GM18507 (cell line): ENCODE measurements at regions not wholly inside any gene's neighbourhood (a gene's known extent, or its start where the extent isn't known, plus 50 kb on each side); places are given as distances from the start of the nearest gene placed in this dataset.
A peak's percentile ranks its signal among the peaks of the same experiment; 100 is the strongest.

Source experiments
- DNase-seq: peaks from one replicate; pipeline ENCODE4 v3.0.0; 2011; ENCODE audit warnings: low read depth; ENCODE audit not compliant: insufficient read length; ENCODE audit errors: extremely low spot score
- FAIRE-seq: peaks from 2 replicates; lab custom pipeline; 2011; peaks lifted over from hg19 to GRCh38; lab: Jason Lieb, UNC

DNA sequence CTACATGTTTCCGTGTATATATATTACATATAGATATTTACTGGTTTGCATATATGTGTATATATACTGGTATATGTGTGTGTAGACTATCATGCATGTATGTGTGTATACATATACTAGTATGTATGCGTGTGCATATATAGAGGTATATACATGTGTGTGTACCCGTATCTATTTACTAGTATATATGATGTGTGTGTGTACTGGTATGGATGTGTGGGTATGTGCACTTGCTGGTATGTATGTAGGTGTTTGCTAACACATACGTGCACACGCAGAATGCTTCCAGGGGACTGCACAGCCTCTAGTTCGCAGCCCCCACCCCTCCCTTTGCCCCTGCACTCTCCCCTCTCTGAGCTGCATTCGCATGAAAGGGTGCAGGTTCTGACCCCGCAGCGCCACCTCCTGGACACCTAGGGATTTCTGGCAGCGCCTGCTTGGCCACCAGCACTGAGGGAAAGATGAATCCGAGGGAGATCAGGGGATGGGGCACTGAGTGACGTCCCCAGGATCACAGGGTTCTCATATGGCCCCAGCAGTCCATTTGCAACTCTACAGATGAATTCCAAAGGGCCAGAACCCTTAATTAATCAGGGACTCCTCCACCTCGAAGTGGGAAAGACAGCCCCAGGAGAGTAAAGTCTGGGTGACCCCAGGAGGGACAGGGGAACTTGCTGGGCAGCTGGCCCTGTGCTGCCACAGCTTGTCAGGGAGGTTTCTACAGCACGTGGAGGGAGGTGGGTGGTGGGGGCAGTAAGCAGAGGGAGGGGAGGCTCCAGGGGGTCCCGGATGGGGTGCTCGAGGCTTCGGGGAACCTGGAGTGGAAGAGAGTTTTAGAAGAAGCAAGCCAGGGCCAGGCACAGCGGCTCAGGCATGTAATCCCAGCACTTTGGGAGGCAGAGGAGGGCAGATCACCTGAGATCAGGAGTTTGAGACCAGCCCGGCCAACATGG is 66.8 kb upstream of the ASAP2 start:
- DNase-seq = peak; percentile 42
- FAIRE-seq = peak; percentile 41

DNA sequence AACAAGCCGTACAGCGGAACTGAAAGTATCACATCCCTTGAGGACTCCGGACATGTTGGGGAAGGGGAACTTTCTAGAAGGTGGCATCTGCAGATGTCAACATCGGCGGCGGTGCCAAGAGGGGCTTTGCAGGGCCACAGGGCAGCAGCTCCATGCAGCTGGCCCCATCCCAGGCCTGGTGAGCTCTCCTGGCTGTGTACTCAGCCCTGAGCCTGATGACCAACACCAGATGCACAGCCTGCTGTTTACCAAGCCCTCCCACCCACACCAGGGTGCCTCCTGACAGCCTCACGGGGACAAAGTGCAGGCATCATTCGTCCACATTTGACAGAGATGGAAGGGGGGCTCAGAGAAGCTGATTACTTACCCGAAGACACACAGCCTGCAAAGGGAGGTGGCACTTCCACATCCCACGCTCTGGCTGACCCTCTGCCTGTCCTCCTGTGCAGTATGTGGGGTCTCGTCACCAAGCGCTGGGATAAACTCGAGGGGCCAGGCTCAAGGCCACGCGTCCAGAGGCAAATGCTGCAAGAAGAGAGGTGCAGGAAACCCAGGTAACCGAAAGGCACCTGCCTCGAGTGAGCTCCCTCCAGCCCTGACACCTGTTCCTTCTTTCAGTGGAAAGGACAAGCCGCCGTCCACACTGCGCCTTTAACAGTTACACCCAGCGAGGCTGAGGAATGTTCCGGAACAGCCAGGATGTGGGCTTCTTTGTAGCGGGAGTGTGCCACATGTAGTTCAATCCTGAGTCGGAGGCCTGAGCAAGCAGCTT is 69.0 kb upstream of the ASAP2 start:
- no peak for FAIRE-seq
- DNase-seq = no peak

DNA sequence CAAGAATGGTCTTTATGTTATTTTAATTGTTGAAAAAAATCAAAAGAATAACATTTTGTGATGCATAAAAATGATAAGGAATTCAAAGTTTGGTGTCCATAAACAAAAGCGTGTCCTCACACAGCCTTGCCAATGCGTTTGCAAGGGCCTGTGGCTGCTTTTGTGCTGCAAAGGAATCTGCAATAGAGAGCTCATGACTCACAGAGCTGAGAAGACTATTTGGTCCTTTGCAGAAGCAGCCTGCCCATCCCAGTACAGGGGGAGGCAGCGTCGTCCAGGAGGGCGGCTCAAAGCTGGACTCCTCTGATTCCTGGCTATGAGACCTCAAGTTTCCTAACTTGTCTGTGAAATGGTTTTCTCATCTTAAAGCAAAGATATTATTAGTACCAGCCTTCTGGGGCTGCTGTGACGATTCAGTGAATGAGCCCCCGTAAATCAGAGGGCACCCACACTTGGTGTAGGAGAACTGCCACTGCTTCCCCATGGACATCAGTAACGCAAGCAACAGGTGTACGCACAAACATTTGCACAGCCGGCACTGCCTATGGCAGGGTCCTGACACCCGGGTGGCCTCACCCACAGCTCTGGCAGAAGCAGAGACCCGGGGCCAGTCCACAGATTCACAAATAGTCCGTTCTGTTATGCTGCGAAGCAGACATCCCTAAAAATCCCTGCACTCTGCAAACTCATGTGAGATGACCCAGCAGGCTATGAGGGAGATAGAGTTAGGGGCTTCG is 70.6 kb upstream of the ASAP2 start:
- DNase-seq (no peak), FAIRE-seq (no peak)

DNA sequence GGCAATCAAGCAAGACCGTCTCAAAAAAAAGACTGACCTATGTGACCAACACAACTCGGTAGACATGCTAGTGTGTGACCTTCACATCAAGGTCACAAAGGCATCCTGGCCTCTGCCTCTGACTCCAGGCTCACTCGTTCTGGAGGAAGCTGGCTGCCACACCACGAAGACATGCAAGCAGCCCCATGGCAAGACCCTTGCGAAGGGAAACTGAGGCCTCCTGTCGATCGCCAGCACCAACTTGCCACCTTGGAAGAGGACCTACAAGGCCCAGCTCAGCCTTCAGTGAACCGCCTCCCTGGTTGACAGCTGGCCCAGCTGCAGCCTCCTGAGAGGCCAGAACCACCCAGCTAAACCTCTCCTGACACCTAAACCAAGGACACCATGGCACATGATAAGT is 79.3 kb upstream of the ASAP2 start:
- no peak for DNase-seq
- no peak for FAIRE-seq

DNA sequence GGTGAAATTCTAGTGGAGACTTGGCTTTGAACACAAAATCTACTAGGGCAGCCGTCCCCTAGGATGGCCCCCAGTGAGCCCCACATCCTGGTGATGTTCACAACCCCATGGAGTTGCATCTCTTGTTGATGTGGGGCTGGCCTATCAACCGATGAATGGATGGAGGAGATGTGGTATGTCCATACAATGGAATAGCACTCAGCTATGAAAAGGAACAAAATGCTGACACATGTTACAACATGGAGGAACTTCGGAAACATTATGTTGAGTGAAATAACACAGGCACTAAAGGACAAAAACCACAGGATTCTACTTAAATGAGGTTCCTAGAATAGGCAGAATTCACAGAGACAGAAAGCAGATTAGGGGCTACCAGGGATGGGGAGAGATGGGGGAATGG is 80.1 kb upstream of the ASAP2 start:
- no peak for FAIRE-seq

DNA sequence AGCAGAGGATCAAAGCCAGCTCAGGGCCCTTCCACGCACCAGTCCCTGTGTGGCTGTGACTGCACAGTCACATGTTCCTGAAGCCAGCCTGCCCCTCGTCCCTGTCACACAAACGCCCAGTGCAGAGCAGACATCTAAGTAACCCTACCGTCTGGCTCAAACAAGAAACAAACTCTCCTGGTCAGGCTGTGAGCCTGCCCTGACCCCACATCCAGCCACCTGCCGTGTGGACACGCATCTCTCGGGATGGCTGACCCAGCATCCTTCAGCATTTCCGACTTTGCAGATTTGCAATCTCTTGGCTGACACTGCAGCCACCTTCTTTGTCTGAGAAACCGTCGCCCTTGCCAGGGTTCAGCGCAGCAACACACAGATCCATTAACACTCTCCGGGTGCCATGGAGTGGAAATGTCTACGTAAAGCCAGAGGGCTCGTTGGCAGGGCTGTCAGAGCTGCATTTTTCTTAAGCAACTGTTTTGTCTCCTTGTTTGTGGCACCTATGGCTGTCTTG is 82.3 kb upstream of the ASAP2 start:
- FAIRE-seq = no peak

More for the DNA sequence above, 80.1 kb upstream of the ASAP2 start:
- DNase-seq = no peak

DNA sequence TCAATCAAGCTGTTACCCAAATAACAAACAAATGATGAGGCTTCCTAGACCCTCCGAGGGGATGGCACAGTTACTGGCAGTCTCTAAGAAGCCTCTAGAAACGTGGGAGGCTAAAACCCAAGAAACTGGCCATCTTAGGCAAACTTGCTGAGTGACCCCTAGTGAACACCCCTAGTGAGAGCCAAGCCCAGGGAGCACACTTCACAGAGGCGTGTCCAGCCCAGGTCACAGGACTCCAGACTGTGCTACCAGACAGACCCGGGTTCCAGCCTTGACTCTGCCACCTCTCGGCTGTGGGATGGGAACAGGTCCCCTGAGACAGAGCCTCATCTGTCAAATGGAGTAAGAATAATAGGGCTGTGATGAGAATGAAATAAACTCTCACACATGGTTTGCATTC is 83.5 kb upstream of the ASAP2 start:
- no peak for DNase-seq
- FAIRE-seq = no peak

More for the DNA sequence above, 82.3 kb upstream of the ASAP2 start:
- no peak for DNase-seq

DNA sequence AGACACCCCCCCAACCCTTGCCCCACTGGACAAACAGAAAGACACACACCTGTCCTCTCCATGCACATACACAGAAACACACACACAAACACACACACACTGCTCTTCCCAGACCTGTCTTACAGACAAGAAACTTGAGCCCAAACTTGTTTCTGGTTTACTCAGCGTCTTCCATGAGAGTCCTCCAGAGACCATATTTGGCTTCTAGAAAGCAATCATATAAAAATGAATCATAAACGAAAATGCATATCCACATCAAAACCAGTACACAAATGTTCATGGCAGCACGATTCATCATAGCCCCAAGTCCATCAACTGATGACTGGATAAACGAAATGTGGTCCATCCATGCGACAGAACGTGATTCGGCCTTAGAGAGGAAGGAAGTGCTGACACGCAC is 84.2 kb upstream of the ASAP2 start:
- FAIRE-seq = no peak
- DNase-seq = no peak

DNA sequence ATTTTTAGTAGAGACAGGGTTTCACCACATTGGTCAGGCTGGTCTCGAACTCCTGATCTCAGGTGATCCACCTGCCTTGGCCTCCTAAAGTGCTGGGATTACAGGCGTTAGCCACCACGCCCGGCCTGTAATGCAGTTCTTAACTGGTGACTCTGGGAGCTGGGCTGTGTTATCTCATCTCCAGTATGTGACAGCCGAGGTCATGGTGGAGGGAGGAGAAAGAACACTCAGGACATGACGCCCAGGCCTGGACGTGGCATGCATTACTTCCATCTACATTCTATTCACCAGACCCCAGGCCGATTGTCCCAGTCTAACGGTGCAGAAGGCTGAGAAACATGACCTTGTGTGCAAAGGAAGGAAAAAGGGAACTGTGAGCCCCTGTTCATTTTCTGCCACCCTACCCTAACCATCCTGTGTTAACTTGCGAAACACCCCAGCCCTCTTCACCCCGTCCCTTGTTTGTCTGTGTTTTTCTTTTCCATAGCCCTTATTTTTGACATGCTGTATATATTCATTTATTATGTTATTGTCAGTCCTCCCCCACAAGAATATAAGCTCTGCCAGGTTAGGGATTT is 88.1 kb upstream of the ASAP2 start:
- FAIRE-seq (no peak), DNase-seq (no peak)

DNA sequence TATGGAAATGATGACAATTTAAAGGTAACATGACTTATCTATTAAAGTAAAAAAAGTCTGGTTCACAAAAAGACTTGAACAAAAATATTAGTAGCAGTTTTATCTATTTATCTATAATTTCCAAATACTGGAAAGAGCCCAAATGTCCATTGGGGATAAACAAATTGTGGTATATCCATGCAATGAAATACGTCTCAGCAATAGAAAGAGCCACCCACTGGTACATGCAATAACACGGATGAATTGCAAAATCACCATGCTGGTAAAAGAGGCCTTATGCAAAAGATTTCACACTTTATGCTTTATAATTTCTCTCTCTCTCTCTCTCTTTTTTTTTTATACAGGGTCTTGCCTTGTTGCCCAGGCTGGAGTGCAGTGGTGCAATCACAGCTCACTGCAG is 91.4 kb upstream of the ASAP2 start:
- DNase-seq (no peak), FAIRE-seq (no peak)

DNA sequence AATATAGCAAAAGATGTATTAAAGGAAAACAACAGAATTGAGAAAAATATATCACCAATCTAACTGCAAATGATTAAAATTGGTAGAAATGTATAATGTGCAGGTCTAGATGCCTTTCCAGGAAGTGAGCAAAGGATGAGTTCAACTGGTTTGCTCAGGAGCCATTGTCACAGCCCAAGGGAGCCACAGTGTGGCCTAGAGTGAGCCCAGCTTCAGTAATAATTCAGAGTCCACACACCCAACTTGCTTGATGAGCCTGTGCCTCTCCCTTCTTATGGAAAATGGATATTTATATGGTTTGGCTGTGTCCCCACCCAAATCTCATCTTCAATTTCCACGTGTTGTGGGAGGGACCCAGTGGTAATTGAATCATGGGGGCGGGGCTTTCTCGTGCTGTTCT is 92.2 kb upstream of the ASAP2 start:
- DNase-seq = no peak
- no peak for FAIRE-seq

DNA sequence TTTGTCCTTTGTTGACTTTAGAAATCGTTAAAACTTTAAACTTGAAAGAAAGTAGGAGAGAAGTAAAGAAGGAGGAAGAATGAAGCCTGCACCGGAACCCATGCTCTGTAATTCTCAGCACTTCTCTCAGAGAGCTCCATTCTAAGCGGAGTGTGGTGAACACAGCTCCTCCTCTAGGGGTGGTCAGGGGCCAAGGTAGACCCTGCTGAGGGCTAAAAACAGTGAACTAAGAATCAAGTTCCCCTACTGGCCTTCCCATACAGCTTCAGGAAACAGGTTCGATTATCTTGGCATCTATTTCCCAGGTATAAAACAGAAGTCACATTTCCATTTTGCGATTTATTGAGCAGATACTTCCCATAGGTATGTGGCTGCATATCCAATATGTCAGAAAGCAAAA is 92.7 kb upstream of the ASAP2 start:
- DNase-seq (no peak), FAIRE-seq (no peak)

DNA sequence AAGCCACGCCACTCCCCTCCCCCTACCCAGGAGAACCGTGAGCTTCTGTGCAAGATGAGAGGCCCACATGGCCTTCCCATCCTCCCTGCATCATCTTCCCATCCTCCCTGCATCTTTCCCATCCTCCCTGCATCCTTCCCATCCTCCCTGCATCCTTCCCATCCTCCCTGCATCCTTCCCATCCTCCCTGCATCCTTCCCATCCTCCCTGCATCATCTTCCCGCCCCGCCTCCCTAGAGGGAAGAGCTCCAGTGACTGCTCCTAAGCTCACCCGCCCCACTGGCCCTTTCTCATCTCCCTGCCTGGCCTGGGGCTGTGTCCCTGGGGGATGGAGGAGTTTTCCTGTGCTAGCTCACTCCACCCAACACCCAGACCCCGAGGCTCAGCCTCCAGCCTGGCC is 93.3 kb upstream of the ASAP2 start:
- FAIRE-seq (no peak), DNase-seq (no peak)

DNA sequence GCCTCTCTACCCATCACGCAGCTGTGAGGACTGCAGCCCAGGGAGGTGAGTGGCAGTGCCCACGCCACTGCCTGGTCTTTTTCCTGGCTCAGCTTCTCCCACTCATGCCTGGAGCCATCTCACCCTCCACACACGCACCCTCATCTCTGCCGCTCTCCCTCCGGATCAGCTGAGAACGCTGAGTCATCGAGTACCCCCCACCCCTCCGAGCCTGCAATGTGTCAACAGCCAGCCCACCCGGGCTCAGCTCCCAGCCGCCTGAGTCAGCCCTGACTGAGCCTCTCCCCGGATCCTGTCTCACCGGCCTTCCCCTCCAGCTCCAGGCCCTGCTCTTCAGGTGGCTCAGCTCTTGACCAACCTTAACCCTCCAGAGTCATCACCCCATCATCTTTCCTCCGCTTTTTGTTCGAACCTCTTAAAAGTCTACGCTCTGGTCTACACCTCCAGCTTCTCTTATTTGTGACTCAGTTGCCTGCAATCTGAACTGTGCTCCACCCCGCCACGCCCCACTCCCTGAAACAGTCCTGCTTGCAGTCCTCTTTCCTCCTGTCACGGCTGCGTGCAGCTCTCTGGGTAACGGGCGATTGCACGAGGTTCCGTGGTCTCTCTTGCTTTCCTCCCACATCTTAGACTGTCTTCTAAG is 94.4 kb upstream of the ASAP2 start:
- DNase-seq (no peak), FAIRE-seq (no peak)

DNA sequence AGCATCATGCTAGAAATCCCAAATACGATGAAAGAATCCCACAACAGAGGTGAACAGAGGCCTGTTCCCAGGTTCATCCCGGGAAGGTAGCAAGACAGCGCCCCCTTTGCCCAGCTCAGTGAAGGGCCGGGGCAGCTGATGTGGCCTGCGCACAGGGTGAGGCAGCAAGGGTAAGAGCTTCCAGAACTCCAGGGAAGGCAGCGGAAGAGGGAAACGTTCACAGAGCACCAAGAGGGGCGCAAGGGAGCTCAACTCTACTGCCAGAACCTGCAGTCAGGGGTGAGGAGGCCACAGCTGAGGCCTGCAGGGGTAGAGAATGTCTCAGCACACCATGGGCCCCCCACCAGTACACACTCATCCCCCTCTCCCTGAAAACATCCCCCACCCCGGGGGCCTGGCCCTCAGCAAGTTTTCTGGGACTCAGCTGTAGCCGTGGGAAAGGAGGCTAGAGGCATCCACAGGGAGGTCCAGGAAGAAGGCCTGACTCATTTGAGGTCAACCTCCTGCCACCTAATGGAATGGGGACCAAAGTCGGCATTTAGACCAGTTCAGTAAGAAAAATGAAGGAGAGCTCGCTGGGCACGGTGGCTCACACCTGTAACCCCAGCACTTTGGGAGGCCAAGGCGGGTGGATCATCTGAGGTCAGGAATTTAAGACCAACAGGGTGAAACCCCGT is 95.6 kb upstream of the ASAP2 start:
- no peak for DNase-seq
- no peak for FAIRE-seq

DNA sequence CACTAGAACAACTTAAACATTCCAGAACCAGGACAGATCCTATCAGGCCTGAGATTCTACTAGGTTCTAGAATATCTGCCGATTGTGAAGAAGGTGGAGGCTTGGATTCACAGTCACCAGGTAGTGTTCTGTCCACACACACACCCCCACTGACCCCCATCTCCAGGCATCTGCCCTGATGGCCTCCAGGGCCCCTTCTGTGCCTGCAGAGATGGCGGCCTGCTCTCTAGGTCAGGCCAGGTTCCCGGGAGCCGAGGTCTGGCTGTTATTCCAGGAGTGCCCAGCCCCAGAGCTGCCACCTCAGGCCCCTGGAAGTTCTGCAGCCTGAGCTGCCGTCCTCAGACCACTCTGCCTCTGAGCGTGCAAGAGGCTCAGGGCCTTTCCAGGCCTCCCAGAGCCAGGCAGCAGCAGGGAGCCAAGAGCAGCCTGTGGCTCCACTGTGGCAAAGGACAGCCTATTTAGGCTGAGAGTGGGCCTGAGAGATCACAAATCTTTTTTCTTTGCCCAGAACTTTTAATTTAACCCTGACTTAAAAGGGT is 96.2 kb upstream of the ASAP2 start:
- FAIRE-seq = no peak
- no peak for DNase-seq

DNA sequence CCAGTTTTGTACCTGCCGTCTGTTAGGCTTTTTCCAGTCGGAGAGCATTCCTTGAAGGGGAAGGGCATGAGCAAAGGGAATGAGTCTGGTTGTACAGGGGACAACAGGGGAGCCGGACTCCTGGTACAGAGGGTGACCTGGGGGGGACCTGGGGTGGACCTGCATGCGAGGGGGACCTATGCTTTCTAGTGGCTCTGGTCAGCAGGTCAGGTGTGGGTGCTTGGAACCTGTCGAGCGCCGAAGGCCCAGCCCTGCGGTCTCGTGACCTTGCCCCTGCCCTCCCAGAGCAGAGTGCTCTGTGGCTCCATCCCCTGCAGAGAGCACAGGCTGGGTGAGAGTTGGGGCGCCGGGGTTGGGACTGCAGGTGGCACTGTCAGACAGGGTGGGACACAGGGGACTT is 96.7 kb upstream of the ASAP2 start:
- FAIRE-seq (no peak), DNase-seq (no peak)

DNA sequence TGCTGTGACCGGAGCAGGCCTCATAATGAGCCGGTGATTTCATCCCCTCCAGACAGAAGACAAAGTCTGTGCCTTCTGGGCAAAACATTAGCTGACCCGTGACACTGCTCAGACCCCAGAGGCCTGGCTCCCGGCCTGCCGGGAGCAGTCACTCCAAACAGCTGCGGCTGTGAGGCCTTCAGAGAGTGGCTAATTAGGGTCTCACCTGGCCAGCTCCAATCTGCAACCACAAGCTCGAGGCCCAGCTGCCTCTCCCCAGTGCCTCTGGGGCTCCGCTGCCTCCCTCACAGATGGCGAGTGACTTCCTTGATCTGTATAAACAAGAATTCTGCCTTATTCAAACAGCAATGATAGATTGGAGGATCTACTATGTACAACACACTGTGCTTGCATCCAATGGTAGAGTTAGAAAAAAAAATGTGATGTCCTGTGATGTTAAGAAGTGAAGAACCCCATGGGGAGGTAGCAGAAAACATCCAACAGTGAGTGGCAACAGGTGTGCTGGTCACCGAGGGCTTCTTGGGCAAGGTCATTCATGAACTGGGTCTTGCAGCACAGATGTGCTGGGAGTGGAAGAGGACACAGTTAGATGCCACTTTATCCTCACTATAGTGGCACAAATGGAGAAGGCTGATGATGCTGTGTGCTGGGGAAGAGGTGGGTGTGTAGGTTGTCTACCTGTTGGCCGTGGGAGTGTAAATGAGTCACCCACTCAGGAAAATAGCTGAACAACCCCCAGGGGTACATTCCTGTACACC is 98.2 kb upstream of the ASAP2 start:
- FAIRE-seq (no peak), DNase-seq (no peak)
